Endodermal cell (in vitro differentiated cells): ENCODE measurements at regions not wholly inside any gene's neighbourhood (a gene's known extent, or its start where the extent isn't known, plus 50 kb on each side); places are given as distances from the start of the nearest gene placed in this dataset.

ENCODE experiments used
- DNase-seq: peaks from one replicate; pipeline ENCODE4 v3.0.0-alpha.2; 2017
- H3K27ac ChIP-seq: 2 replicates; pipeline ENCODE4 v1.5.1; 2013; ENCODE audit warnings: mild to moderate bottlenecking, low read depth, low read length, moderate library complexity
- H3K27me3 ChIP-seq: 2 replicates; pipeline ENCODE4 v1.6.1; 2013; ENCODE audit warnings: mild to moderate bottlenecking, low read length, moderate library complexity; ENCODE audit not compliant: insufficient read depth, control insufficient read depth, poor library complexity, severe bottlenecking
- H3K36me3 ChIP-seq: 2 replicates; pipeline ENCODE4 v1.7.0; 2013; ENCODE audit warnings: mild to moderate bottlenecking, low read length, moderate library complexity; ENCODE audit not compliant: control insufficient read depth, insufficient read depth
- H3K4me1 ChIP-seq: one replicate; pipeline ENCODE4 v1.7.0; 2013; ENCODE audit warnings: low read length; ENCODE audit not compliant: control insufficient read depth, insufficient read depth
- H3K4me3 ChIP-seq: 2 replicates; pipeline ENCODE4 v1.5.1; 2013; ENCODE audit warnings: mild to moderate bottlenecking, low read length, moderate library complexity
- H3K9ac ChIP-seq: 2 replicates; pipeline ENCODE4 v1.6.1; 2013; ENCODE audit warnings: mild to moderate bottlenecking, low read length, moderate library complexity; ENCODE audit not compliant: poor library complexity, severe bottlenecking; ENCODE audit errors: extremely low read depth
- H3K9me3 ChIP-seq: 2 replicates; pipeline ENCODE4 v1.6.1; 2013; ENCODE audit warnings: mild to moderate bottlenecking, low read length, moderate library complexity; ENCODE audit not compliant: control insufficient read depth
- H3K27ac Mint-ChIP-seq: 2 replicates; pipeline ENCODE4 v1.8.0; 2020; ENCODE audit warnings: mixed read lengths
- H3K27me3 Mint-ChIP-seq: 2 replicates; pipeline ENCODE4 v1.8.0; 2021; ENCODE audit warnings: mild to moderate bottlenecking, mixed read lengths; ENCODE audit not compliant: insufficient read depth
- H3K36me3 Mint-ChIP-seq: 2 replicates; pipeline ENCODE4 v1.8.0; 2020; ENCODE audit warnings: low read depth, mixed read lengths
- H3K4me1 Mint-ChIP-seq: 2 replicates; pipeline ENCODE4 v1.8.0; 2020; ENCODE audit warnings: mixed read lengths
- H3K4me3 Mint-ChIP-seq: 2 replicates; pipeline ENCODE4 v1.8.0; 2020; ENCODE audit warnings: mild to moderate bottlenecking, moderate library complexity, mixed read lengths
- H3K9me3 Mint-ChIP-seq: 2 replicates; pipeline ENCODE4 v1.8.0; 2020; ENCODE audit warnings: mild to moderate bottlenecking, mixed read lengths
- WGBS, 2 experiments: methylation state at CpG; one replicate each; pipeline versions ENCODE4 v1.1.5 to v1.1.7; 2013; ENCODE audit warnings: missing lambda C conversion rate in 2 of 2, mixed read lengths in 1 of 2; ENCODE audit not compliant: insufficient coverage in 1 of 2, insufficient read length in 1 of 2; 5-methylcytosine and 5-hydroxymethylcytosine counted together
- TF ChIP-seq, protein P1 (sequence below): fragments of 200-600 bp; sonication (generic); conservative IDR thresholded peaks from 2 replicates; pipeline ENCODE4 v1.5.0; 2021; ENCODE audit warnings: antibody characterized with exemption, mild to moderate bottlenecking

DNA sequence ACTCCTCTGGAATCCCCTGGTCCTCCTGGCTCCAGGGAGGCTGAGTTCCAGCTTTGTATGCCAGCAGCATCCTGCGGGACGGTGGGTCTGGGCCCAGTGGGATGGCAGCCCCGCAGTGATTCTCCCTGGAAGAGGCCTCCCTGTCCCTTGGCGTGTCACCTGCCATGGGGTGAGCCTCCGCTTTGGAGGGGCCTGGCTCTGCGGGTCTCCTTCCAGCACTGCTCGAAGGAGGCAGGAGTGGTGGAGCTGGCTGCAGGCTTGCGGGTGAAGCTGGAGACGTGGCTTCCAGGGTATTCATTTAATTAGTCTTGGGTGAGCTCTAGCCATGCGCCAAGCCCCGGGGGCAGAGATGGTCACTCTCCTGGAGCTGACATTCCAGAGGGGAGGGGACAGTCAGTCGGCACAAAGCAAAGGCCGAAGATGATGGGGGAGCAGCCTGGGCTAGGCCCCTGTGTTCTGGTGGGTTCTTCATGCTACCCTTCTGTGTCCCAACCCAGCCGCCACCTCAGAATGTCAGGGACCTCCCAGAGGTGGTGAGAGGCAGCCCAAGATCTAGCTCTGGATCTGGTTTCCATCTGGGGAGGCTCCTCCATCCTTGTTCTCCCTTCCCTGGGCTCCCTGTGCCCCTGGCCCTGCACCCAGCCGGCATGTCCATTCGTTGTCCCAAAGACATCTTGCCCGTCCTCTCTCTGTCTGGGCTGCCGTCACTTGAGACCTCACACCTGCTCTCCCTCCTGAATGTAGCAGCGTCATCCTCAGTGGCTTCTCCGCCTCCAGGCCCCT is 1332.5 kb downstream of the BRD1 start:
- Mint-ChIP-seq H3K27ac (no peak overlapping the region), H3K27me3 (peaks cover 31% of the 10 kb centered on the region), H3K36me3 (no peaks in the 10 kb centered on the region), H3K4me3 (no peak overlapping the region), H3K4me1 (peaks cover 28% of the 10 kb centered on the region), H3K9me3 (no peaks in the 10 kb centered on the region)
- WGBS, 2 experiments, result 87 to 92% methylated on average over 16 to 20 of the region's 20 CpGs
- Histone ChIP-seq H3K36me3 (no peaks in the 10 kb centered on the region), H3K4me1 (peaks cover 10% of the 10 kb centered on the region), H3K27ac (no peak overlapping the region), H3K27me3 (peaks cover 9% of the 10 kb centered on the region), H3K9ac (no peak overlapping the region), H3K4me3 (no peak overlapping the region), H3K9me3 (no peaks in the 10 kb centered on the region)
- TF ChIP-seq, protein P1, sequence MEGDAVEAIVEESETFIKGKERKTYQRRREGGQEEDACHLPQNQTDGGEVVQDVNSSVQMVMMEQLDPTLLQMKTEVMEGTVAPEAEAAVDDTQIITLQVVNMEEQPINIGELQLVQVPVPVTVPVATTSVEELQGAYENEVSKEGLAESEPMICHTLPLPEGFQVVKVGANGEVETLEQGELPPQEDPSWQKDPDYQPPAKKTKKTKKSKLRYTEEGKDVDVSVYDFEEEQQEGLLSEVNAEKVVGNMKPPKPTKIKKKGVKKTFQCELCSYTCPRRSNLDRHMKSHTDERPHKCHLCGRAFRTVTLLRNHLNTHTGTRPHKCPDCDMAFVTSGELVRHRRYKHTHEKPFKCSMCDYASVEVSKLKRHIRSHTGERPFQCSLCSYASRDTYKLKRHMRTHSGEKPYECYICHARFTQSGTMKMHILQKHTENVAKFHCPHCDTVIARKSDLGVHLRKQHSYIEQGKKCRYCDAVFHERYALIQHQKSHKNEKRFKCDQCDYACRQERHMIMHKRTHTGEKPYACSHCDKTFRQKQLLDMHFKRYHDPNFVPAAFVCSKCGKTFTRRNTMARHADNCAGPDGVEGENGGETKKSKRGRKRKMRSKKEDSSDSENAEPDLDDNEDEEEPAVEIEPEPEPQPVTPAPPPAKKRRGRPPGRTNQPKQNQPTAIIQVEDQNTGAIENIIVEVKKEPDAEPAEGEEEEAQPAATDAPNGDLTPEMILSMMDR, result no peak
- DNase-seq, result no peak

DNA sequence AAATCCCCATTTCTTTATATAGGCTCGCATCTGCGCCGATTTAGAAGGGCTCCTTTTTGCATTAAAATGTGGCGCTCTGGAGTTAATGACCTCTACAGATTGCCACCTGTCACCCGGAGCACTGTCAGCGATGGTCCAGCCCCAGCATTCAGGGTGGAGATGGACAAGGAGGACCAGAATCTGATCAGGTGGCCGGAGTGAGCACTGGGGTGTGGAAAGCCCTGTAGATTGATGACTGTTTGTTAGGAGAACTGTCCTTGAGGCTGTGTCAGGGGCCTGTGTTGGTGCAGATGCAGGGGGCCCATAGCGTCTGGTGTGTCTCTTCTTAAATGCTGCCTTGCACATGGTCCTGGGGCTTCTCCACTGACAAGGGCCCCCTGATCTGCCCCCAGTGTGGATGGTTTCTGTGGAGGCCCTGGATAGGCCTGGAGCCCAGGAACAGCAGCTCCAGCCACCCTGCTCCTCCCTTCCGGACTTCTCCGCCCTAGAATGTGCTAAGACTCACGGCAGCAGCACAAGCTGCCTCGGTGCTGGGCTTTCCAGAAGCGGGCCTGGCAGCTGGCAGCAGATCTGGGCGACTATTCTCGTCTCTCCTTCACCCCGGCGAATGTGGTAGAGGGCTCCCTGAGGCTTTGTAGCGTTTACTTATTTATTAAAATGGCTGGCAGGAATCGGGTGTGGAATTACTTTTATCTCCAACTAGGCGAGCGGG is 1333.3 kb downstream of the BRD1 start:
- Mint-ChIP-seq H3K27me3 (peaks cover 32% of the 10 kb centered on the region), H3K36me3 (no peaks in the 10 kb centered on the region), H3K9me3 (no peaks in the 10 kb centered on the region), H3K4me3 (no peak overlapping the region), H3K27ac (no peak overlapping the region), H3K4me1 (peaks cover 20% of the 10 kb centered on the region)
- H3K27ac ChIP-seq, result no peak overlapping the region
- no peaks in the 10 kb centered on the region for H3K9me3 ChIP-seq
- H3K27me3 ChIP-seq, result peaks cover 9% of the 10 kb centered on the region
- no peaks in the 10 kb centered on the region for H3K36me3 ChIP-seq
- DNase-seq, result peak; percentile 35
- TF ChIP-seq, protein P1, result no peak
- H3K9ac ChIP-seq, result no peak overlapping the region
- peaks cover 8% of the 10 kb centered on the region for H3K4me1 ChIP-seq
- no peak overlapping the region for H3K4me3 ChIP-seq
- 91 to 92% methylated on average over 15 to 21 of the region's 21 CpGs for WGBS, 2 experiments

DNA sequence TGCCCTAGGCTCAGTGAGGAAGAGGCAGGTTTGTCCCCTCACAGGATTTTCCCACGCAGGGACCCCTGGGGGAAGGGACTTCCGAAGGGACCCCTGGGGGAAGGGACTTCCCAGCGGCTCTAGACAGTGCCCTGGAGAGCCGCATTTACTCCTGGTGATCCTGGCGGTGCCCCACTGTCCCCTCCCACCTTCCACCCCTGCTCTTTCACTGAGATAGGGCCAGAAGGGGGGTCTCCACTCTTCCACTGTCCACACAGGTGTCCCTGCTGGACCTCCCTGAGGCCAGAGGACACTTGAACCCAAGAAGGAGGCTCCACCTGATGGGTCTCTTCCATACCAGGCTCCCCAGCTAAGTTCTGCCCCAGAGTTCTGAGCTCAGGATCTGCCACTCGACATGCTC is 1333.9 kb downstream of the BRD1 start:
- Mint-ChIP-seq H3K4me3 (no peak overlapping the region), H3K9me3 (no peaks in the 10 kb centered on the region), H3K27ac (no peak overlapping the region), H3K4me1 (peaks cover 13% of the 10 kb centered on the region), H3K27me3 (peaks cover 33% of the 10 kb centered on the region), H3K36me3 (no peaks in the 10 kb centered on the region)
- Histone ChIP-seq H3K4me1 (peaks cover 8% of the 10 kb centered on the region), H3K9ac (no peak overlapping the region), H3K9me3 (no peaks in the 10 kb centered on the region), H3K4me3 (no peak overlapping the region), H3K27me3 (peaks cover 9% of the 10 kb centered on the region), H3K27ac (no peak overlapping the region), H3K36me3 (no peaks in the 10 kb centered on the region)
- WGBS, 2 experiments, result 70 to 83% methylated on average over 2 to 6 of the region's 6 CpGs
- DNase-seq, result no peak
- TF ChIP-seq, protein P1, result no peak
